Activated T-cell treated with anti-CD3 and anti-CD28 coated beads, Interleukin-2, amount 50 U/mL, for 72 hours (primary cell): ENCODE measurements at regions not wholly inside any gene's neighbourhood (a gene's known extent, or its start where the extent isn't known, plus 50 kb on each side); places are given as distances from the start of the nearest gene placed in this dataset.

Experiments used
- ATAC-seq, 2 donors: fragments of 150-1000 bp; cut with Tn5 transposase; replicated peaks in 1 of 2; 2 replicates each; pipeline ENCODE4 v1.10.0; 2021; ENCODE audit warnings: moderate library complexity in 2 of 2, mild to moderate bottlenecking in 1 of 2
- DNase-seq, 2 donors: peaks; one replicate each; pipeline ENCODE4 v3.0.0; 2021 to 2022; ENCODE audit warnings: mixed read lengths in 1 of 2
- H3K27ac Mint-ChIP-seq: one replicate; pipeline ENCODE4 v1.8.0; 2022; ENCODE audit warnings: mild to moderate bottlenecking, moderate library complexity, mixed read lengths
- H3K27me3 Mint-ChIP-seq: one replicate; pipeline ENCODE4 v1.8.0; 2022; ENCODE audit warnings: low read depth, mixed read lengths
- H3K36me3 Mint-ChIP-seq, 2 donors: one replicate each; pipeline ENCODE4 v1.8.0; 2022; ENCODE audit warnings: mixed read lengths in 2 of 2, mild to moderate bottlenecking in 1 of 2; ENCODE audit not compliant: insufficient read depth in 2 of 2
- H3K4me1 Mint-ChIP-seq: one replicate; pipeline ENCODE4 v1.8.0; 2022; ENCODE audit warnings: low read depth, mixed read lengths
- H3K4me3 Mint-ChIP-seq, 2 donors: one replicate each; pipeline ENCODE4 v1.8.0; 2022; ENCODE audit warnings: mild to moderate bottlenecking in 2 of 2, mixed read lengths in 2 of 2, moderate library complexity in 2 of 2
- H3K9me3 Mint-ChIP-seq, 2 donors: one replicate each; pipeline ENCODE4 v1.8.0; 2022; ENCODE audit warnings: mixed read lengths in 2 of 2

GRCh38 chr13:81319351-81319750, 978.4 kb upstream of the SPRY2 start:
- DNase-seq = no peak
- ATAC-seq = no peak
- Mint-ChIP-seq H3K4me1 (no peaks in the 10 kb centered on the region), H3K27ac (no peak overlapping the region), H3K4me3 (no peak overlapping the region), H3K36me3 (no peaks in the 10 kb centered on the region), H3K9me3 (peaks cover 0 to 9% of the 10 kb centered on the region in 2 donors), H3K27me3 (no peaks in the 10 kb centered on the region)

DNA sequence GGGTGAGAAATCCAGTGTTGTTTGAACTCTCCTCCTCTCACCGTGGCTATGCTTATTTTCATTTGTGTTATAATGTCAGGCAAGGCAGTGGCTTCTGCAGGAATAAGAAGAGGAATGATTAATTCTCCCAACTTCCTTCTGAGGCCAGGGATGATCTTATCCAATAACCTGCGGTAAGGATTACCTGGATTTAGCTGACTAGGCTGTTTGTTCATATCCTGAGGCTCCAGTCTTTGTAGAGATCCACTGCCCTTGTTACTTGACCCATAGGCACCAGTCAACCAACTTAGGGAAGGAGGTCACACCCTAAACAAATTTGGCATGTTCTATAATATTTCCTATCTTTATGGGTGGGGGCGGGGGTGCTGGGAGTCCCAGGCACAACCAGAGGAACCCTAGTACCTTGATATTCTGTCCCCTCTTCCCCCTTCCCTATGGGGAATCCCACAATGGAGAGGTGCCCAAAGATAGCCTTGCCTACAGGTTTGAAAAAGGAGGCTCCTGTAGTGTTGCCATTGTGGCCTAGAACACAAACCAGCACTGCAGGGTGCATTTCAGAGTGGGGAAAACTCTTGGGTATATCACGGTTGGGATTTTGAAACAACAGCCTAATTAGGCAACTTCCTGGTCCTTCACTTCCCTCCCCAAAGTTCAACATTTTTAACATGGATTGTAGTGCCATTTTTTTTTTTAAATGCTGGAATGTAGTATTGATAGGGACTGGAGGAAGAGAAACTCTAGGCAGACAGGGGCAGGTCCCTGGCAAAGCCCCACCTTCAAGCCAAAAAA, 977.5 kb upstream of the SPRY2 start:
- H3K27me3 Mint-ChIP-seq = no peaks in the 10 kb centered on the region
- ATAC-seq (no peak), DNase-seq (no peak)
- H3K4me1 Mint-ChIP-seq = no peaks in the 10 kb centered on the region
- peaks cover 0 to 6% of the 10 kb centered on the region in 2 donors for H3K9me3 Mint-ChIP-seq
- no peak overlapping the region for H3K27ac Mint-ChIP-seq
- no peaks in the 10 kb centered on the region for H3K36me3 Mint-ChIP-seq
- no peak overlapping the region for H3K4me3 Mint-ChIP-seq

- Mint-ChIP-seq H3K4me3 (no peak overlapping the region), H3K27ac (no peak overlapping the region), H3K27me3 (no peaks in the 10 kb centered on the region), H3K36me3 (no peaks in the 10 kb centered on the region), H3K9me3 (peaks cover 0 to 7% of the 10 kb centered on the region in 2 donors), H3K4me1 (no peaks in the 10 kb centered on the region)
- ATAC-seq (no peak), DNase-seq (no peak)
Measured at GRCh38 chr13:81314461-81314860, 973.5 kb upstream of the SPRY2 start.

GRCh38 chr13:81305928-81306327, 965.0 kb upstream of the SPRY2 start:
- Mint-ChIP-seq H3K27me3 (no peaks in the 10 kb centered on the region), H3K36me3 (peaks cover 0 to 1% of the 10 kb centered on the region in 2 donors), H3K4me1 (no peaks in the 10 kb centered on the region), H3K27ac (no peak overlapping the region), H3K4me3 (no peak overlapping the region), H3K9me3 (peaks cover 7% of the 10 kb centered on the region in 2 donors)
- ATAC-seq = no peak
- DNase-seq = no peak

GRCh38 chr13:81304121-81304659, 963.3 kb upstream of the SPRY2 start:
- Mint-ChIP-seq H3K9me3 (peaks cover 7% of the 10 kb centered on the region in 2 donors), H3K27me3 (no peaks in the 10 kb centered on the region), H3K36me3 (peaks cover 0 to 1% of the 10 kb centered on the region in 2 donors), H3K4me3 (no peak overlapping the region), H3K4me1 (no peaks in the 10 kb centered on the region), H3K27ac (no peak overlapping the region)
- DNase-seq (no peak), ATAC-seq (no peak)

DNA sequence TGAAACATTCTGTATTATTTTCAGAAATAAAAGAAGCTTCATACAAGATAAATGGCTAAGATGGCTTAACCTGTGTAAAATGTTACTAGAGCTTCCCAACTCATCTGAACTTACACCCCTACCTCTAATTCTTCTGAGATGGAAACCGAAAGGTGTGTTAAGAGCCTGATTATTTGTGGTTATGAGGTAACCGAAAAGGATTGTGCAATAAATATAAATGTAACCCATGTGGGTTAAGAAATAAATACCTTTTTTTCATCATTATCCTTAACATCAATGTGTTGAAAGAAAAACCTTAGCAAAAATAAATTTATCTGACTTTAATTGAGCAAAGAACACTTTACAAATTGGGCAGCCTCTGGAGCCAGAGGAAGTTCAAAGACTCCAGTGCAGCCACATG, 961.8 kb upstream of the SPRY2 start:
- Mint-ChIP-seq H3K4me1 (no peaks in the 10 kb centered on the region), H3K27me3 (no peaks in the 10 kb centered on the region), H3K4me3 (no peak overlapping the region), H3K9me3 (peaks cover 7 to 8% of the 10 kb centered on the region in 2 donors), H3K27ac (no peak overlapping the region), H3K36me3 (peaks cover 0 to 1% of the 10 kb centered on the region in 2 donors)
- ATAC-seq (no peak), DNase-seq (no peak)

DNA sequence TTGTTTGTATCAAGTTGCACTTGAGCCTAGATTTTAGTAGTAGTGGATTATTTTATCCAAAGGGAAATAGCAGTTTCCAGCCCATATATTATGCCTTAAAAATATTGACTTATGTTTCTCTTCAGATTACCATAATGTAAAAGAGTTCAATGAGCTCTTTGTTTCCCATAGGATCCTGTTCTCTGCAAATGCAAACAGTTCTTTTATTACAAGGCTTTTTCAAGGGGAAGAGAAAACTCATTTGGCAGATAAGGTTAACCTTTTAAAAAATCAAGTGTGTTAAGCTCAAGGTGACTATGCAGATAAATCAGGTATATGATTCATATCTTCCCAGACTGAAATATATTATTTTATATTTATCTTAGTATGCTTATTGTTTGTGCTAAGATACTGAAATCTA, 961.2 kb upstream of the SPRY2 start:
- ATAC-seq = no peak
- DNase-seq = no peak
- Mint-ChIP-seq H3K27me3 (no peaks in the 10 kb centered on the region), H3K4me3 (no peak overlapping the region), H3K9me3 (peaks cover 7 to 8% of the 10 kb centered on the region in 2 donors), H3K36me3 (peaks cover 0 to 1% of the 10 kb centered on the region in 2 donors), H3K4me1 (no peaks in the 10 kb centered on the region), H3K27ac (no peak overlapping the region)

GRCh38 chr13:81295177-81295576, 954.3 kb upstream of the SPRY2 start:
- no peaks in the 10 kb centered on the region for H3K27me3 Mint-ChIP-seq
- DNase-seq (no peak), ATAC-seq (no peak)
- H3K4me3 Mint-ChIP-seq = no peak overlapping the region
- H3K4me1 Mint-ChIP-seq = no peaks in the 10 kb centered on the region
- peaks cover 0 to 1% of the 10 kb centered on the region in 2 donors for H3K9me3 Mint-ChIP-seq
- no peaks in the 10 kb centered on the region for H3K36me3 Mint-ChIP-seq
- no peak overlapping the region for H3K27ac Mint-ChIP-seq

DNA sequence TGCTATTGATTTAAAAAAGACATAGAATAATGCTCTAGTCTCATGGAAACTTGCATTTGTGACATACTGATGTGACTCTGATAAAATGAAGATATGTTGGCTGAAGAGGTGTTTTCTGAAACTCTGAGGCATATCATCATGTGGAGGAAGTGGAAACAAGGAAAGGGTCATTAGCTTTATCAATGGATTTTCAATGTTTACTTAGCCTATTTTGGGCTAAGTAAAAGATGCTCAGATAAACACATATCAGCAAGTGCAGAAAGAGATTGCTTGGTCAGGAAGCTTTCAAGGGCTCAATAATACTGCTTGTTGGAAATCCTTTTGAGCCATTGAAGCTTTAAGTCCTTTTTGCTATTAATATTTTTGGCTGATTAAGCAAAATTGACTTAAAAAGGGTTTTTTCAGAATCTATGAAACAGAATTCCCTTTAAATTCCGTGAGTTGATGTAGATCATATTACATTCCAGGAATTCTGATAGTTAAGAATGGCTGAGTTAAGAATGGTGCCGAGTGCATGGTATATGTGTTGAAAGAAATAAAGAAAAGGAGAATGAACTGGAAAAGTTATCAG, 952.8 kb upstream of the SPRY2 start:
- DNase-seq (no peak), ATAC-seq (no peak)
- H3K27me3 Mint-ChIP-seq = no peaks in the 10 kb centered on the region
- H3K27ac Mint-ChIP-seq = no peak overlapping the region
- no peak overlapping the region for H3K4me3 Mint-ChIP-seq
- peaks cover 0 to 3% of the 10 kb centered on the region in 2 donors for H3K9me3 Mint-ChIP-seq
- H3K4me1 Mint-ChIP-seq = no peaks in the 10 kb centered on the region
- no peaks in the 10 kb centered on the region for H3K36me3 Mint-ChIP-seq

- peaks cover 0 to 3% of the 10 kb centered on the region in 2 donors for H3K36me3 Mint-ChIP-seq
- H3K4me3 Mint-ChIP-seq = no peak overlapping the region
- H3K4me1 Mint-ChIP-seq = no peaks in the 10 kb centered on the region
- H3K27me3 Mint-ChIP-seq = no peaks in the 10 kb centered on the region
- ATAC-seq (no peak), DNase-seq (no peak)
- H3K9me3 Mint-ChIP-seq = peaks cover 10 to 11% of the 10 kb centered on the region in 2 donors
- H3K27ac Mint-ChIP-seq = no peak overlapping the region
Measured at GRCh38 chr13:81283561-81283960, 942.6 kb upstream of the SPRY2 start.

DNA sequence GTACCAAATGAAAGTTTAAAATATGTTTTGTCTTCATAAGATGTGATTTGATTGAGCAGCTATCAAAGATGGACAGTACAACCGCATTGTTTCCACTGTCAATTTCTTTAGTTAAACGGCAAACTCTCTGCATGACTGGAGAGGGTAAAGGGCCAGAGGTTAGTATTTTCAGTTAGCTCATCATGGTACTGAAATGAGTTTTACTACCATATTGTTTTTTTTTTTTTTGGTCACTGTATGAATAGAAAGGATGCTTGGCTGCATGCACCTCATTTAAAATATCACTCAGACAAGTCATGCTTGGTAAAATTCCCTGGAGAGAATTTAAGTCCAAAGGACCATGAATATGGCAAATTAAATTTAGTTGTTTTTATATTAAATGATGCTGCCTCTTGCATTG, 942.1 kb upstream of the SPRY2 start:
- Mint-ChIP-seq H3K36me3 (peaks cover 0 to 3% of the 10 kb centered on the region in 2 donors), H3K4me3 (no peak overlapping the region), H3K27me3 (no peaks in the 10 kb centered on the region), H3K4me1 (no peaks in the 10 kb centered on the region), H3K9me3 (peaks cover 10 to 11% of the 10 kb centered on the region in 2 donors), H3K27ac (no peak overlapping the region)
- DNase-seq (no peak), ATAC-seq (no peak)

GRCh38 chr13:81275666-81276258, 934.8 kb upstream of the SPRY2 start:
- ATAC-seq = no peak
- H3K9me3 Mint-ChIP-seq = peaks cover 8 to 13% of the 10 kb centered on the region in 2 donors
- no peak overlapping the region for H3K4me3 Mint-ChIP-seq
- no peaks in the 10 kb centered on the region for H3K27me3 Mint-ChIP-seq
- no peaks in the 10 kb centered on the region for H3K4me1 Mint-ChIP-seq
- peaks cover 0 to 2% of the 10 kb centered on the region in 2 donors for H3K36me3 Mint-ChIP-seq
- H3K27ac Mint-ChIP-seq = no peak overlapping the region
- DNase-seq = no peak

DNA sequence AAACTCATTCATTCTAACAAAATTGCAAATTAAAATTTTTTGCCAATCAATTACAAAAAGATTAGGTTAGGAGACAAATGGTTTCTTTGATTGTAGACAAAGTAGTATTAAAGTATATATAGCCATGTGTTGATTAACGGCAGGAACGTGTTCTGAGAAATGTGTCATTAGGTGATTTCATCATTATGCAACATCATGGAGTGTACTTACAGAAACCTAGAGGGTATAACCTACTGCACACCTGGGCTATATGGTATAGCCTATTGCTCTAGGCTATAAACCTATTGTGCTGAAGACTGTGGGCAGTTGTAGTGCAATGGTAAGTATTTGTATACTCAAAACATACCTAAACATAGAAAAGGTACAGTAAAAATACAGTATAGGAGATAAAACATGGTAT, 906.8 kb upstream of the SPRY2 start:
- Mint-ChIP-seq H3K36me3 (peaks cover 0 to 1% of the 10 kb centered on the region in 2 donors), H3K27ac (no peak overlapping the region), H3K4me1 (no peaks in the 10 kb centered on the region), H3K9me3 (peaks cover 4 to 7% of the 10 kb centered on the region in 2 donors), H3K4me3 (no peak overlapping the region), H3K27me3 (no peaks in the 10 kb centered on the region)
- ATAC-seq (no peak), DNase-seq (no peak)
